ENCODE measurements at regions not wholly inside any gene's neighbourhood (a gene's known extent, or its start where the extent isn't known, plus 50 kb on each side); places are given as distances from the start of the nearest gene placed in this dataset.
A peak's percentile ranks its signal among the peaks of the same experiment; 100 is the strongest.
"Not testable (repeated sequence)": the region's sequence is repeated elsewhere in the genome, so short reads cannot be mapped to it uniquely, and the experiment has no call there.

- no peak for DNase-seq (ENCODE audit: low read depth)
Observed at GRCh38 chr2:239833269-239834109, 191.7 kb downstream of the NDUFA10 start.

GRCh38 chr2:239832490-239833268 is 192.5 kb downstream of the NDUFA10 start:
- no peak for DNase-seq (ENCODE audit: low read depth)

GRCh38 chr2:239831861-239832489 is 193.2 kb downstream of the NDUFA10 start:
- DNase-seq (ENCODE audit: low read depth), result no peak

GRCh38 chr2:239831001-239831731 is 194.0 kb downstream of the NDUFA10 start:
- DNase-seq (ENCODE audit: low read depth), result no peak

- peak; percentile 5 for DNase-seq (ENCODE audit: low read depth)
Observed at GRCh38 chr2:239830121-239831000, 194.8 kb downstream of the NDUFA10 start.

GRCh38 chr2:239829326-239829725 is 195.8 kb downstream of the NDUFA10 start:
- no peak for DNase-seq (ENCODE audit: low read depth)

- DNase-seq (ENCODE audit: low read depth), result not testable (repeated sequence)
Observed at GRCh38 chr2:239828973-239829275, 196.2 kb downstream of the NDUFA10 start.

- DNase-seq (ENCODE audit: low read depth), result no peak
Observed at GRCh38 chr2:239828192-239828972, 196.8 kb downstream of the NDUFA10 start.

GRCh38 chr2:239827523-239827890 is 197.6 kb downstream of the NDUFA10 start:
- no peak for DNase-seq (ENCODE audit: low read depth)

GRCh38 chr2:239826786-239827522 is 198.2 kb downstream of the NDUFA10 start:
- DNase-seq (ENCODE audit: low read depth), result no peak

GRCh38 chr2:239826376-239826775 is 198.8 kb downstream of the NDUFA10 start:
- no peak for DNase-seq (ENCODE audit: low read depth)

- no peak for DNase-seq (ENCODE audit: low read depth)
Observed at GRCh38 chr2:239825705-239825979, 199.5 kb downstream of the NDUFA10 start.

GRCh38 chr2:239824866-239825704 is 200.1 kb downstream of the NDUFA10 start:
- DNase-seq (ENCODE audit: low read depth), result no peak

GRCh38 chr2:239824046-239824694 is 201.0 kb downstream of the NDUFA10 start:
- DNase-seq (ENCODE audit: low read depth), result peak; percentile 53

- no peak for DNase-seq (ENCODE audit: low read depth)
Observed at GRCh38 chr2:239822146-239822831, 202.9 kb downstream of the NDUFA10 start.

- DNase-seq (ENCODE audit: low read depth), result no peak
Observed at GRCh38 chr2:239821694-239822075, 203.5 kb downstream of the NDUFA10 start.

- DNase-seq (ENCODE audit: low read depth), result no peak
Observed at GRCh38 chr2:239820836-239821693, 204.1 kb downstream of the NDUFA10 start.
